Smooth muscle cell (in vitro differentiated cells): ENCODE measurements at regions not wholly inside any gene's neighbourhood (a gene's known extent, or its start where the extent isn't known, plus 50 kb on each side); places are given as distances from the start of the nearest gene placed in this dataset.

ENCODE experiments used
- DNase-seq: peaks from one replicate; lab custom pipeline; 2025; ENCODE audit not compliant: unreplicated experiment; lab: John Stamatoyannopoulos, UW
- H2AFZ ChIP-seq: fragments of 200-600 bp; sonication (generic); 2 replicates; pipeline ENCODE4 v1.6.0; 2016; ENCODE audit warnings: antibody characterized with exemption, low read depth, mild to moderate bottlenecking
- H3F3A ChIP-seq: fragments of 200-600 bp; sonication (generic); 2 replicates; pipeline ENCODE4 v1.6.0; 2017; ENCODE audit warnings: antibody characterized with exemption, low read depth
- H3K27ac ChIP-seq: fragments of 200-600 bp; sonication (generic); 2 replicates; pipeline ENCODE4 v1.5.1; 2016; ENCODE audit warnings: low read depth, mild to moderate bottlenecking
- H3K27me3 ChIP-seq: fragments of 200-600 bp; sonication (generic); 2 replicates; pipeline ENCODE4 v1.6.1; 2016; ENCODE audit warnings: low read depth, mild to moderate bottlenecking
- H3K36me3 ChIP-seq: fragments of 200-600 bp; sonication (generic); 2 replicates; pipeline ENCODE4 v1.5.1; 2016; ENCODE audit warnings: low read depth
- H3K4me1 ChIP-seq: fragments of 200-600 bp; sonication (generic); 2 replicates; pipeline ENCODE4 v1.5.1; 2016; ENCODE audit warnings: low read depth
- H3K4me2 ChIP-seq: fragments of 200-600 bp; sonication (generic); 2 replicates; pipeline ENCODE4 v1.6.0; 2016; ENCODE audit warnings: mild to moderate bottlenecking
- H3K4me3 ChIP-seq: fragments of 200-600 bp; sonication (generic); 2 replicates; pipeline ENCODE4 v1.5.1; 2016; ENCODE audit warnings: mild to moderate bottlenecking
- H3K79me2 ChIP-seq: fragments of 200-600 bp; sonication (generic); 2 replicates; pipeline ENCODE4 v1.6.0; 2016; ENCODE audit warnings: low read depth, mild to moderate bottlenecking
- H3K9ac ChIP-seq: fragments of 200-600 bp; sonication (generic); 2 replicates; pipeline ENCODE4 v1.6.0; 2016; ENCODE audit warnings: low read depth
- H3K9me3 ChIP-seq: fragments of 200-600 bp; sonication (generic); replicated peaks from 2 replicates; pipeline ENCODE4 v1.5.1; 2016; ENCODE audit warnings: low read depth
- H4K20me1 ChIP-seq: fragments of 200-600 bp; sonication (generic); 2 replicates; pipeline ENCODE4 v1.6.0; 2016; ENCODE audit warnings: low read depth
- CTCF ChIP-seq: fragments of 200-600 bp; sonication (generic); IDR thresholded peaks from 2 replicates; pipeline ENCODE4 v1.5.1; 2017; ENCODE audit warnings: borderline replicate concordance, mild to moderate bottlenecking, antibody characterized with exemption; ENCODE audit not compliant: insufficient read depth, poor library complexity, severe bottlenecking
- WGBS: methylation state at CpG from one replicate; pipeline ENCODE4 v1.1.7; 2016; ENCODE audit warnings: low lambda C conversion rate; 5-methylcytosine and 5-hydroxymethylcytosine counted together

- no peaks in the 10 kb centered on the region for H4K20me1 ChIP-seq
- 30% methylated on average over 2 of the region's 2 CpGs for WGBS
- no peak for DNase-seq
- H3F3A ChIP-seq: no peaks in the 10 kb centered on the region
- H3K4me2 ChIP-seq: no peak overlapping the region
- H2AFZ ChIP-seq: no peak overlapping the region
- H3K27ac ChIP-seq: no peak overlapping the region
- H3K9me3 ChIP-seq: no peaks in the 10 kb centered on the region
- no peak overlapping the region for H3K9ac ChIP-seq
- no peak for TF ChIP-seq CTCF
- H3K36me3 ChIP-seq: no peaks in the 10 kb centered on the region
- H3K4me1 ChIP-seq: no peaks in the 10 kb centered on the region
- peaks cover 38% of the 10 kb centered on the region for H3K27me3 ChIP-seq
- H3K4me3 ChIP-seq: no peak overlapping the region
- H3K79me2 ChIP-seq: no peaks in the 10 kb centered on the region
These were observed 294.2 kb upstream of the C16orf82 start for GRCh38 chr16:26772503-26772902.

- peaks cover 47% of the 10 kb centered on the region for H3K27me3 ChIP-seq
- H3K9me3 ChIP-seq: no peaks in the 10 kb centered on the region
- no peak for TF ChIP-seq CTCF
These were observed 288.9 kb upstream of the C16orf82 start for GRCh38 chr16:26777821-26778220.

GRCh38 chr16:26787924-26788323 is 278.8 kb upstream of the C16orf82 start:
- no peak for TF ChIP-seq CTCF
- H3K27me3 ChIP-seq: peaks cover 4% of the 10 kb centered on the region
- no peak overlapping the region for H3K4me2 ChIP-seq
- H3K4me1 ChIP-seq: no peaks in the 10 kb centered on the region
- H3K36me3 ChIP-seq: no peaks in the 10 kb centered on the region
- no peaks in the 10 kb centered on the region for H3F3A ChIP-seq
- H3K9ac ChIP-seq: no peak overlapping the region
- DNase-seq: no peak
- no peak overlapping the region for H3K4me3 ChIP-seq
- H3K27ac ChIP-seq: no peak overlapping the region
- WGBS: 57% methylated on average over 4 of the region's 4 CpGs
- H3K9me3 ChIP-seq: no peaks in the 10 kb centered on the region
- H3K79me2 ChIP-seq: no peaks in the 10 kb centered on the region
- no peaks in the 10 kb centered on the region for H4K20me1 ChIP-seq
- no peak overlapping the region for H2AFZ ChIP-seq

More at GRCh38 chr16:26777821-26778220, 288.9 kb upstream of the C16orf82 start:
- no peak for DNase-seq
- Histone ChIP-seq H3K4me2 (no peak overlapping the region), H3K4me1 (no peaks in the 10 kb centered on the region), H2AFZ (no peak overlapping the region), H3K79me2 (no peaks in the 10 kb centered on the region), H4K20me1 (no peaks in the 10 kb centered on the region), H3K9ac (no peak overlapping the region), H3K4me3 (no peak overlapping the region), H3F3A (no peaks in the 10 kb centered on the region), H3K36me3 (no peaks in the 10 kb centered on the region), H3K27ac (no peak overlapping the region)
- WGBS: 85% methylated on average over 4 of the region's 4 CpGs

GRCh38 chr16:26791169-26791568 is 275.6 kb upstream of the C16orf82 start:
- Histone ChIP-seq H3K27me3 (no peaks in the 10 kb centered on the region), H3F3A (no peaks in the 10 kb centered on the region), H3K4me3 (no peak overlapping the region), H3K4me2 (no peak overlapping the region), H2AFZ (no peak overlapping the region), H3K9ac (no peak overlapping the region), H4K20me1 (no peaks in the 10 kb centered on the region), H3K79me2 (no peaks in the 10 kb centered on the region), H3K4me1 (no peaks in the 10 kb centered on the region), H3K9me3 (no peaks in the 10 kb centered on the region), H3K27ac (no peak overlapping the region), H3K36me3 (no peaks in the 10 kb centered on the region)
- TF ChIP-seq CTCF: no peak
- no peak for DNase-seq
- 71% methylated on average over 6 of the region's 6 CpGs for WGBS
